ENCODE measurements at regions not wholly inside any gene's neighbourhood (a gene's known extent, or its start where the extent isn't known, plus 50 kb on each side); places are given as distances from the start of the nearest gene placed in this dataset.

GRCh38 chr2:102975996-102976975, 214.5 kb downstream of the TMEM182 start:
- TF ChIP-seq CTCF (IDR thresholded peaks at IDR 0.05; ENCODE audit: poor library complexity) = peak; percentile 64
- no peak for TF ChIP-seq EZH2phosphoT487 (IDR thresholded peaks at IDR 0.05; ENCODE audit: low read depth, severe bottlenecking, unreplicated experiment)
